PC-3 (cell line): ENCODE measurements at regions not wholly inside any gene's neighbourhood (a gene's known extent, or its start where the extent isn't known, plus 50 kb on each side); places are given as distances from the start of the nearest gene placed in this dataset.

ENCODE experiments used
- ATAC-seq: fragments of 200-7000 bp; cut with Tn5 transposase; 2 replicates; pipeline ENCODE4 v1.9.1; 2020; ENCODE audit warnings: mild to moderate bottlenecking, moderate library complexity
- BruUV-seq: library from RNA; stranded (reverse); fragments of 400-500 nt; replicated peaks from 2 replicates; lab custom pipeline; 2021; lab: Mats Ljungman, UMichigan
- CTCF ChIA-PET: fragments of 300-600 bp; sonication (Branson Sonifier 250); formaldehyde crosslinking; loops from one replicate; lab custom pipeline; 2022; ENCODE audit warnings: antibody characterized with exemption; lab: Charles Lee
- POLR2A ChIA-PET: fragments of 300-600 bp; sonication (Branson Sonifier 250); formaldehyde crosslinking; loops from one replicate; lab custom pipeline; 2022; ENCODE audit warnings: antibody characterized with exemption; ENCODE audit not compliant: unreplicated experiment; lab: Charles Lee
- DNase-seq: peaks from one replicate; pipeline ENCODE4 v3.0.0-alpha.2; 2015
- H2AFZ ChIP-seq: fragments of 300-600 bp; sonication (generic); 2 replicates; pipeline ENCODE4 v1.6.0; 2016; ENCODE audit warnings: antibody characterized with exemption, low read length
- H3F3A ChIP-seq: fragments of 300-600 bp; sonication (generic); one replicate; pipeline ENCODE4 v1.6.0; 2017; ENCODE audit warnings: antibody characterized with exemption, low read length, control low read depth, mild to moderate bottlenecking; ENCODE audit not compliant: unreplicated experiment
- H3K27ac ChIP-seq: fragments of 300-600 bp; sonication (generic); 2 replicates; pipeline ENCODE4 v1.5.1; 2016; ENCODE audit warnings: mild to moderate bottlenecking, low read length
- H3K27me3 ChIP-seq: fragments of 300-600 bp; sonication (generic); 2 replicates; pipeline ENCODE4 v1.6.1; 2016; ENCODE audit warnings: low read length, mixed read lengths
- H3K36me3 ChIP-seq: fragments of 300-600 bp; sonication (generic); 2 replicates; pipeline ENCODE4 v1.6.1; 2016; ENCODE audit warnings: low read depth, mixed run types, low read length, mixed read lengths
- H3K4me1 ChIP-seq: fragments of 300-600 bp; sonication (generic); 2 replicates; pipeline ENCODE4 v1.5.1; 2016; ENCODE audit warnings: low read length; ENCODE audit not compliant: insufficient read depth
- H3K4me2 ChIP-seq: fragments of 300-600 bp; sonication (generic); 2 replicates; pipeline ENCODE4 v1.6.0; 2016; ENCODE audit warnings: low read length
- H3K4me3 ChIP-seq: fragments of 300-600 bp; sonication (generic); 2 replicates; pipeline ENCODE4 v1.5.1; 2016; ENCODE audit warnings: mild to moderate bottlenecking, low read length, mixed read lengths
- H3K79me2 ChIP-seq: fragments of 300-600 bp; sonication (generic); 2 replicates; pipeline ENCODE4 v1.6.1; 2017; ENCODE audit warnings: low read length, mixed read lengths
- H3K9ac ChIP-seq: fragments of 300-600 bp; sonication (generic); 2 replicates; pipeline ENCODE4 v1.6.0; 2016; ENCODE audit warnings: mild to moderate bottlenecking, low read length
- H3K9me2 ChIP-seq: fragments of 300-600 bp; sonication (generic); replicated peaks from 2 replicates; pipeline ENCODE4 v1.6.1; 2016; ENCODE audit warnings: mixed run types, low read length, mixed read lengths
- H3K9me3 ChIP-seq: fragments of 300-600 bp; sonication (generic); 2 replicates; pipeline ENCODE4 v1.6.1; 2016; ENCODE audit warnings: low read length, mixed read lengths
- H4K20me1 ChIP-seq: fragments of 300-600 bp; sonication (generic); 2 replicates; pipeline ENCODE4 v1.6.1; 2016; ENCODE audit warnings: low read length, mixed read lengths
- CTCF ChIP-seq: fragments of 300-600 bp; sonication (generic); conservative IDR thresholded peaks from 2 replicates; pipeline ENCODE4 v1.5.1; 2017; ENCODE audit warnings: antibody characterized with exemption, low read depth, mild to moderate bottlenecking, low read length
- EZH2 ChIP-seq: fragments of 300-600 bp; sonication (generic); IDR thresholded peaks from one replicate; pipeline ENCODE4 v1.6.1; 2017; ENCODE audit warnings: antibody characterized with exemption, mild to moderate bottlenecking, low read length; ENCODE audit not compliant: unreplicated experiment
- EZH2phosphoT487 ChIP-seq: fragments of 300-600 bp; sonication (generic); IDR thresholded peaks from 2 replicates; pipeline ENCODE4 v1.6.1; 2018; ENCODE audit warnings: mild to moderate bottlenecking, antibody characterized with exemption, low read length, borderline replicate concordance
- intact Hi-C: fragments of 100-400 bp; cut with micrococcal nuclease; formaldehyde crosslinking; loops from 2 replicates; pipeline ENCODE4 v1.9.0; 2023

GRCh38 chr4:18684932-18685331, 663.4 kb upstream of the LCORL start:
- CTCF ChIA-PET: interaction anchor here (0.6 kb wide), 1 partner anchor 34 kb away, joined by 3 read pairs; no protein-coding TSS in a partner anchor
- H3K9ac ChIP-seq: no peak overlapping the region
- H3K4me3 ChIP-seq: no peak overlapping the region
- intact Hi-C loops: loop anchor here (5.0 kb wide), 1 partner anchor 617 kb away; no protein-coding TSS in a partner anchor
- no TSS peak for BruUV-seq
- no peaks in the 10 kb centered on the region for H3F3A ChIP-seq
- H3K9me2 ChIP-seq: no peaks in the 10 kb centered on the region
- POLR2A ChIA-PET: interaction anchor here (0.6 kb wide), 1 partner anchor 771 kb away, joined by 3 read pairs; no protein-coding TSS in a partner anchor
- H3K27me3 ChIP-seq: no peaks in the 10 kb centered on the region
- ATAC-seq: peak; percentile 81
- H2AFZ ChIP-seq: peak overlapping the region; percentile 55
- H3K4me1 ChIP-seq: peaks cover 21% of the 10 kb centered on the region
- TF ChIP-seq EZH2phosphoT487 (no peak), EZH2 (no peak), CTCF (no peak)
- H3K36me3 ChIP-seq: no peaks in the 10 kb centered on the region; the same call in 1 of the 2 replicates
- H3K4me2 ChIP-seq: peak overlapping the region; percentile 53
- no peaks in the 10 kb centered on the region for H3K9me3 ChIP-seq
- no peaks in the 10 kb centered on the region for H4K20me1 ChIP-seq
- peak overlapping the region; percentile 64 for H3K27ac ChIP-seq
- H3K79me2 ChIP-seq: no peaks in the 10 kb centered on the region
- peak; percentile 44 for DNase-seq

GRCh38 chr4:18676526-18676915, 655.0 kb upstream of the LCORL start:
- Histone ChIP-seq H3K4me1 (no peaks in the 10 kb centered on the region), H3K9me2 (no peaks in the 10 kb centered on the region), H3K9ac (no peak overlapping the region), H3K27ac (no peak overlapping the region), H3K36me3 (no peaks in the 10 kb centered on the region), H4K20me1 (no peaks in the 10 kb centered on the region), H3K27me3 (no peaks in the 10 kb centered on the region), H2AFZ (no peak overlapping the region), H3K4me2 (no peak overlapping the region), H3K79me2 (no peaks in the 10 kb centered on the region), H3F3A (no peaks in the 10 kb centered on the region), H3K4me3 (no peak overlapping the region), H3K9me3 (no peaks in the 10 kb centered on the region)
- POLR2A ChIA-PET: no interaction called here
- ATAC-seq: no peak
- no peak for TF ChIP-seq EZH2phosphoT487
- TF ChIP-seq EZH2: no peak
- no peak for TF ChIP-seq CTCF
- CTCF ChIA-PET: no interaction called here
- no TSS peak for BruUV-seq
- no peak for DNase-seq
- intact Hi-C loops: no loop called here

- no peak for TF ChIP-seq CTCF
- TF ChIP-seq EZH2phosphoT487: no peak
- no peak for TF ChIP-seq EZH2
- no peaks in the 10 kb centered on the region for H3F3A ChIP-seq
- POLR2A ChIA-PET: no interaction called here
- H3K4me3 ChIP-seq: no peak overlapping the region
- H4K20me1 ChIP-seq: no peaks in the 10 kb centered on the region
- H3K9ac ChIP-seq: no peak overlapping the region
- intact Hi-C loops: no loop called here
- no peaks in the 10 kb centered on the region for H3K27me3 ChIP-seq
- H3K9me3 ChIP-seq: no peaks in the 10 kb centered on the region
- no peaks in the 10 kb centered on the region for H3K4me1 ChIP-seq
- BruUV-seq: no TSS peak
- no peak overlapping the region for H3K27ac ChIP-seq
- no peak overlapping the region for H2AFZ ChIP-seq
- no peaks in the 10 kb centered on the region for H3K9me2 ChIP-seq
- H3K36me3 ChIP-seq: no peaks in the 10 kb centered on the region
- H3K4me2 ChIP-seq: no peak overlapping the region
- ATAC-seq (no peak), DNase-seq (no peak)
- no peaks in the 10 kb centered on the region for H3K79me2 ChIP-seq
- CTCF ChIA-PET: no interaction called here
Observed at GRCh38 chr4:18675586-18676525, 654.3 kb upstream of the LCORL start.
